ENCODE measurements at regions not wholly inside any gene's neighbourhood (a gene's known extent, or its start where the extent isn't known, plus 50 kb on each side); places are given as distances from the start of the nearest gene placed in this dataset.

DNA sequence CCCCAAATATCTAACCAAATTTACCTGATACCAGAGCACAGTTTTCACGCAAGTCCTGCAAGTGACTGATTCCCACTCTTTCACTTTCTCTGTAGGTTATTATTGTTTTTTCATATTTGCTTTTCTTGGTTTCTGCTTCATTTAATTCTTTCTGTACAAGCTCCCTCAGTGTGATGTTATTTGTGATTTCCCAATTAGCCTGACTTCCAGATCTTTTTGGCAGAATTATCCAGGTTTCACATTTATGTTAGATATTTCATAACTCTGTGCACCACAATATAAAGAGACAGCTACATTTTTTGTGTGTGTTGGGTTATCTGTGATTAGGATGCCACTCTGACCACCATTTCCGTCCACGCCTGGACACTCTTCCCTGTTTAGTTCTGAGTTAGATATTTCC is 381.5 kb upstream of the CNTNAP2 start:
- no peak overlapping the region for H2BK20ac ChIP-seq (ENCODE audit: low read depth, low read length)
- H3K4me2 ChIP-seq (ENCODE audit: low read depth, low read length), result no peak overlapping the region
- in situ Hi-C loops (cut with MboI; ENCODE audit: low sequenced_read_pairs) (no loop called here), dilution Hi-C loops (cut with HindIII; ENCODE audit: low sequenced_read_pairs, unreplicated experiment) (no loop called here), intact Hi-C loops (cut with micrococcal nuclease) (no loop called here)
- no peak overlapping the region for H3K23ac ChIP-seq (ENCODE audit: low read depth, low read length)
- H3K18ac ChIP-seq (ENCODE audit: low read depth, low read length), result no peak overlapping the region
- H3K56ac ChIP-seq (ENCODE audit: extremely low read depth, insufficient read depth, low read length), result no peak overlapping the region
- H3K79me1 ChIP-seq (ENCODE audit: low read depth in 1 of 2, low read length in 2 of 2), result no peaks in the 10 kb centered on the region
- H3K27ac ChIP-seq (ENCODE audit: insufficient read depth, low read length), result no peak overlapping the region
- H2BK5ac ChIP-seq (ENCODE audit: low read depth, low read length, poor library complexity, severe bottlenecking), result no peak overlapping the region
- DNase-seq (no peak), ATAC-seq (ENCODE audit: low read depth) (no peak)
- ChIA-PET CTCF (no interaction called here), POLR2A (ENCODE audit: unreplicated experiment) (no interaction called here)
- no peak overlapping the region for H2AK9ac ChIP-seq (replicated peaks; ENCODE audit: low read depth, low read length, poor library complexity)
- no peak overlapping the region for H4K8ac ChIP-seq (ENCODE audit: low read depth in 2 of 2, low read length in 2 of 2)
- H3K4ac ChIP-seq (ENCODE audit: low read depth, low read length), result no peak overlapping the region
- no peaks in the 10 kb centered on the region for H3K27me3 ChIP-seq (ENCODE audit: control insufficient read depth, insufficient read depth, low read length)
- no peak overlapping the region for H3K9ac ChIP-seq (ENCODE audit: low read depth, low read length)
- TF ChIP-seq FOS (IDR thresholded peaks at IDR 0.05; ENCODE audit: low read depth, low read length), result no peak
- TF ChIP-seq ELK1 (IDR thresholded peaks at IDR 0.05; ENCODE audit: borderline replicate concordance, low read depth, low read length), result no peak
- no peak for TF ChIP-seq USF2 (IDR thresholded peaks at IDR 0.05; ENCODE audit: low read depth, low read length)
- no peak for TF ChIP-seq NFE2L2 (IDR thresholded peaks at IDR 0.05; ENCODE audit: low read depth, low read length)
- no peak for TF ChIP-seq RFX5 (IDR thresholded peaks at IDR 0.05; ENCODE audit: low read depth, low read length)
- no peak for TF ChIP-seq MXI1 (IDR thresholded peaks at IDR 0.05; ENCODE audit: borderline replicate concordance, low read depth, low read length)
- no peak for TF ChIP-seq CTCF (conservative IDR thresholded peaks at IDR 0.05; ENCODE audit: low read depth, low read length)
- no peak for TF ChIP-seq CEBPB (IDR thresholded peaks at IDR 0.05; ENCODE audit: low read depth, low read length)
- no peak overlapping the region for H4K5ac ChIP-seq (ENCODE audit: low read depth, low read length)
- no peaks in the 10 kb centered on the region for H3K36me3 ChIP-seq (ENCODE audit: control insufficient read depth, insufficient read depth, low read length)
- H3K9me3 ChIP-seq (ENCODE audit: control insufficient read depth, insufficient read depth, low read length), result peaks cover 3% of the 10 kb centered on the region; the same call in 1 of the 2 replicates
- H2AFZ ChIP-seq (replicated peaks; ENCODE audit: low read length, poor library complexity), result no peak overlapping the region
- no peaks in the 10 kb centered on the region for H3K9me1 ChIP-seq (ENCODE audit: insufficient read depth, low read length)
- no CpG with 5 or more reads among the region's 3 CpGs for WGBS, 2 experiments (ENCODE audit: extremely low coverage in 2 of 2, insufficient read length in 1 of 2)
- no peak overlapping the region for H2BK120ac ChIP-seq (ENCODE audit: low read depth, low read length)
- no peak overlapping the region for H3K4me3 ChIP-seq (ENCODE audit: insufficient read depth, low read depth, low read length)
- H4K91ac ChIP-seq (ENCODE audit: insufficient read depth, low read depth, low read length), result no peak overlapping the region
- H2BK15ac ChIP-seq (ENCODE audit: low read depth, low read length), result no peak overlapping the region
- no peaks in the 10 kb centered on the region for H3K4me1 ChIP-seq (ENCODE audit: control insufficient read depth, insufficient read depth, low read length)
- no TSS peak for BruUV-seq (replicated peaks)
- H3K14ac ChIP-seq (replicated peaks; ENCODE audit: low read depth, low read length), result no peak overlapping the region
- H2AK5ac ChIP-seq (ENCODE audit: low read depth, low read length), result no peak overlapping the region
- H4K20me1 ChIP-seq (ENCODE audit: insufficient read depth, low read length), result no peaks in the 10 kb centered on the region

All from IMR-90 (cell line).